Fibroblast of pulmonary artery (primary cell): ENCODE measurements at regions not wholly inside any gene's neighbourhood (a gene's known extent, or its start where the extent isn't known, plus 50 kb on each side); places are given as distances from the start of the nearest gene placed in this dataset.

Source experiments
- DNase-seq: peaks from one replicate; pipeline ENCODE4 v3.0.0-alpha.2; 2010; ENCODE audit warnings: low read depth
- H3K4me3 ChIP-seq: replicated peaks from 2 replicates; pipeline ENCODE4 v1.5.1; 2011; ENCODE audit warnings: low read depth, mild to moderate bottlenecking, control low read depth, low read length, moderate library complexity
- CTCF ChIP-seq: IDR thresholded peaks from 2 replicates; pipeline ENCODE4 v1.5.1; 2011; ENCODE audit warnings: mild to moderate bottlenecking, control low read depth, low read length, inconsistent platforms; ENCODE audit errors: missing control alignments

GRCh38 chr2:161557538-161557937, 66.7 kb upstream of the SLC4A10 start:
- no peak overlapping the region for H3K4me3 ChIP-seq
- no peak for TF ChIP-seq CTCF
- no peak for DNase-seq

- H3K4me3 ChIP-seq, result no peak overlapping the region
- no peak for TF ChIP-seq CTCF
- no peak for DNase-seq
Measured at GRCh38 chr2:161564906-161565305, 59.3 kb upstream of the SLC4A10 start.

GRCh38 chr2:161569401-161569800, 54.8 kb upstream of the SLC4A10 start:
- DNase-seq, result no peak

GRCh38 chr2:161570424-161571050, 53.7 kb upstream of the SLC4A10 start:
- H3K4me3 ChIP-seq, result no peak overlapping the region
- no peak for DNase-seq

More at GRCh38 chr2:161569401-161569800, 54.8 kb upstream of the SLC4A10 start:
- TF ChIP-seq CTCF, result no peak
- H3K4me3 ChIP-seq, result no peak overlapping the region

GRCh38 chr2:161571051-161571429, 53.2 kb upstream of the SLC4A10 start:
- no peak for DNase-seq
- H3K4me3 ChIP-seq, result no peak overlapping the region
- no peak for TF ChIP-seq CTCF

More at GRCh38 chr2:161570424-161571050, 53.7 kb upstream of the SLC4A10 start:
- no peak for TF ChIP-seq CTCF
